ENCODE measurements at regions not wholly inside any gene's neighbourhood (a gene's known extent, or its start where the extent isn't known, plus 50 kb on each side); places are given as distances from the start of the nearest gene placed in this dataset.

- TF ChIP-seq CTCF (IDR thresholded peaks at IDR 0.05), result no peak
- TF ChIP-seq POLR2AphosphoS5 (IDR thresholded peaks at IDR 0.05; ENCODE audit: low read depth, low read length), result no peak
- TF ChIP-seq SIN3A (IDR thresholded peaks at IDR 0.05; ENCODE audit: borderline replicate concordance, insufficient read depth, low read depth, low read length), result no peak
- TF ChIP-seq REST (IDR thresholded peaks at IDR 0.05; ENCODE audit: insufficient read depth in 1 of 2, low read depth in 2 of 2, low read length in 1 of 2), result no peak
- no peak for TF ChIP-seq TCF7L2 (IDR thresholded peaks at IDR 0.05; ENCODE audit: low read depth, low read length)
Measured at GRCh38 chr6:26280407-26280806, 84.6 kb upstream of the BTN3A2 start.
